ENCODE measurements at regions not wholly inside any gene's neighbourhood (a gene's known extent, or its start where the extent isn't known, plus 50 kb on each side); places are given as distances from the start of the nearest gene placed in this dataset.

DNA sequence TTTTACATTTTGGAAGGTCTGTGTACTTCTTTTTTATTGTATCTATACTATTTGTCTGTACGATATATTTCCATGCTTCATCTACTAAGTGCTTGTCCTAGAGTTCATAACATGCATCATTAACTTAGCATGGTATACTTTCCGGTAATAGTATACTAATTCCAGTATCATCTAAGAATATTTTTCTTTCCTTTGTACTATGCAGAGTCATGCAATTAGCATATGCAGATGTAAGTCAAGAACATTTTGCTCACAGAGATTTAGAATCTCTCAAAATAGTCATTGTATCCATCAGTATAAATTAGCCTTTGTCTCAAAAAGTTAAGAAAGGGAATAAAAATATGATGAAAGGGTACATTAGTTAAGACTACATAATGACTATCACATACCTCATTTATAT is 770.4 kb upstream of the GRAMD2B start:
- TF ChIP-seq, protein P1, sequence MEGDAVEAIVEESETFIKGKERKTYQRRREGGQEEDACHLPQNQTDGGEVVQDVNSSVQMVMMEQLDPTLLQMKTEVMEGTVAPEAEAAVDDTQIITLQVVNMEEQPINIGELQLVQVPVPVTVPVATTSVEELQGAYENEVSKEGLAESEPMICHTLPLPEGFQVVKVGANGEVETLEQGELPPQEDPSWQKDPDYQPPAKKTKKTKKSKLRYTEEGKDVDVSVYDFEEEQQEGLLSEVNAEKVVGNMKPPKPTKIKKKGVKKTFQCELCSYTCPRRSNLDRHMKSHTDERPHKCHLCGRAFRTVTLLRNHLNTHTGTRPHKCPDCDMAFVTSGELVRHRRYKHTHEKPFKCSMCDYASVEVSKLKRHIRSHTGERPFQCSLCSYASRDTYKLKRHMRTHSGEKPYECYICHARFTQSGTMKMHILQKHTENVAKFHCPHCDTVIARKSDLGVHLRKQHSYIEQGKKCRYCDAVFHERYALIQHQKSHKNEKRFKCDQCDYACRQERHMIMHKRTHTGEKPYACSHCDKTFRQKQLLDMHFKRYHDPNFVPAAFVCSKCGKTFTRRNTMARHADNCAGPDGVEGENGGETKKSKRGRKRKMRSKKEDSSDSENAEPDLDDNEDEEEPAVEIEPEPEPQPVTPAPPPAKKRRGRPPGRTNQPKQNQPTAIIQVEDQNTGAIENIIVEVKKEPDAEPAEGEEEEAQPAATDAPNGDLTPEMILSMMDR (IDR thresholded peaks at IDR 0.05; ENCODE audit: control insufficient read depth, extremely low read depth, insufficient read depth) = no peak
- DNase-seq (ENCODE audit: low read depth) = no peak
- no peak overlapping the region for H3K4me3 ChIP-seq (ENCODE audit: low read depth, low read length)

DNA sequence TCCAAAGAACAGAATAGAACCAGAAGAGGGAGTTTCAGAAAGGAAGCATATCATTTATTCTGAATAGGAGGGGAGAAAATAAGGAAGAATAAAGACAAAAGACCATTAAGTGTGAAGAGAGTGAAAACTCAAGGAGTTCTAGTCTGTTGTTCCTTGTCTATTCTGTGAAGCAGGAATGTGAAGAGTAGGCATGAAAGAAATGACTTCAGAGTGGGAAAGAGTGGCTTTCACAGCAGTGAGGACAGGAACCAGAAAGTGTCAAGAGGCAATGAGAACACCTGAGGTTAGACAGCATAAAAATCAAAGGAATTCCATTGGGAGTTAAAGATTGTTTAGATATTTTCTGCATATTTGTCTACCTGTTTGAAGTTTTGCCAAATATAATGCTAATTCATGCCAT is 768.8 kb upstream of the GRAMD2B start:
- TF ChIP-seq, protein P1 (IDR thresholded peaks at IDR 0.05; ENCODE audit: control insufficient read depth, extremely low read depth, insufficient read depth) = no peak
- H3K4me3 ChIP-seq (ENCODE audit: low read depth, low read length) = no peak overlapping the region
- DNase-seq (ENCODE audit: low read depth) = no peak

DNA sequence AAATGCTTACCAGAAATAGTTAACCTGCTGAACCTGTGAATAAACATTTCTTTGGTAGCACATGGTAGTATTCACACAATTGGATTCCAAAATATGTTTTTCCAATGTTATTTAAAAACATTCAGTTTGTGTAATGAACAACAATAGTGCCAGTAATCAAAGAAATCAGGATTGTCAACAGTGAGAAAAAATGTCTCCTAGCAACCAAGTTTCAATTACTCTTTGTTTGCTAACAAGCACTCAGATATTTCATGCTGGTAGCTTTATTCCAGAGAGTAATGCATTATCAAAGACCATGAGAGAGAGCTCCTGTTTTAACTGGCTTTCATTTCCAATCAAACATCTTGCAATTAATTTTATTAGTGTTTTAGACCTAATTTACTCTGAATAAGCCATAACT is 768.1 kb upstream of the GRAMD2B start:
- no peak overlapping the region for H3K4me3 ChIP-seq (ENCODE audit: low read depth, low read length)
- no peak for DNase-seq (ENCODE audit: low read depth)
- TF ChIP-seq, protein P1 (IDR thresholded peaks at IDR 0.05; ENCODE audit: control insufficient read depth, extremely low read depth, insufficient read depth) = no peak

DNA sequence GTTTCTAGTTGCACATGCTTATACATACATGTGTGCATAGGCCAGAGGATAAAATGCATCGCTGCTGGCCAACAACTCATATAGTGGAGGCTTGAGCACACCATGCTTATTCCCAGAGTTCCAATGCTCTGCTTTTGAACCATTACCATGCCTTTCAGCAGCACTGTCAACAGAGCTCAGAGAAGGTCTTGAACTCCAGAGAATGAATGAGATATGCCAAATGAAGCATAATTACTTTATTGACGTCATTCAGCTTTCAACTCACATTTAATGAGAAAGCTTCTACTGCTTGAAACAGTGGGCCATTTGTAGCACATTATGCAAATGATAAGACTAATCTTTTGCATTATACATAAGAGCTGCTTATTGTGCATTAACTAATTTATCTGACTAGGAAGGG is 765.3 kb upstream of the GRAMD2B start:
- no peak for DNase-seq (ENCODE audit: low read depth)

DNA sequence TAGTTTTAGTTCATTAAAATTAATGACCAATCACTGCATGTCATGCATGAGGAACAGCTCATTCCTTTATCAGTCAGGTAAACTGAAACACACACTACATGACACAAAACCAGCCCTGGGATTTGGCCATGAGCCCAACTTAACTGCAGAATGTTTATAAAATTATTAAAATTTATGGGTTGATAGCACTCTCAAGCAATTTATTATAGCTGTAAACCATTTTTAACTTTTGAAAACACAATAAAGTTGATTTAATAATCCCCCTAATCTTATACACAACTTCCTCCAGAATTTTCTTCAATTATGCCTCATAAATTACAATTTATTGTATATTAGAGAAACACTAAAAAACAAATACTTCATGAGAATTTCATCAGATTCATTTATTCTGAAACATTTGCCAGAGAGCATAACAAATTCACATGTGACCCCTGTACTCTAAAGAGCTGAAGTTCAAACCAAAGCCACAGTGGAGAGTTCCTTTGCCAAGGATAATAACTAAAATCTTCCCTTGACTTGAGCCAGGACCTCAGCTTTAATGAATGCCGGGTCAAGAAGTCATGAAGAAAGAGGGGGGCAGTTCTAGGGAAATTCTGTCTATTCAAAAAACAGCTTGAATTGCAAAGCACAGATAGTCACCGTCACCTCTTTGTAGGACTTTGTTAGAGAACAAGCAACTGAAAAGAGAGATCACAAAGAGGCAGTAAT is 763.7 kb upstream of the GRAMD2B start:
- no peak overlapping the region for H3K4me3 ChIP-seq (ENCODE audit: low read depth, low read length)
- TF ChIP-seq, protein P1 (IDR thresholded peaks at IDR 0.05; ENCODE audit: control insufficient read depth, extremely low read depth, insufficient read depth) = no peak
- DNase-seq (ENCODE audit: low read depth) = no peak

More for the DNA sequence above, 765.3 kb upstream of the GRAMD2B start:
- TF ChIP-seq, protein P1 (IDR thresholded peaks at IDR 0.05; ENCODE audit: control insufficient read depth, extremely low read depth, insufficient read depth) = no peak
- H3K4me3 ChIP-seq (ENCODE audit: low read depth, low read length) = no peak overlapping the region

DNA sequence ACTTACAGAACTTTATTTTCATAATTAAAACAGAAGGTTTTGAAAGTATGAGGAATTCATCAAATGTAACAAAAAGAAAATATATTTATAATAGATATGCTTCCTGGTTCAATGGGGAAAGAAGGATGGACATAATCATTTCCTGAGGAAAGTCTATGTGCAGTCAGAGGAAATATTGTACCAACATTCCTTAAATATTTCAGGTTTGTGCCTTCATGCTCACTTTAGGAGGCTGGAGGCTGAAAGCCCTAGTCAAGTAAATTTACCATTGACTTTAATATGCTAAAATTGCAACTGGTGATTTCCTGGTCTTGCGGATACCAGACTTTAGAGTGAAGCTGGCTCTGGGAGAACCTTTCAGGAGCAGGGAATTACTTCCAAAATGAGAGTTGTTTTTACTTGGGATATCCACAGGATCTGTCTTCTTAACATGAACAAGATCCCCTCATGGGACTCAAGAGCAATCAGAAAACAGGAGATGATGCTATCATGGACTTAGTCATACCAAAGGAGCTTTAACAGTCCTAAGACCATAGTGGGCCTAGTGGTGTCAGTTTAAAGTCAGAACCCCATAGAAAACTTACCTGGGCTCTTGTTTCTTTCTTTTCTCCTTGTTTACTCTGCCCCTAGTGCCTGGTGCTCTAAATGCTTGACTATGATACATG is 762.8 kb upstream of the GRAMD2B start:
- TF ChIP-seq, protein P1 (IDR thresholded peaks at IDR 0.05; ENCODE audit: control insufficient read depth, extremely low read depth, insufficient read depth) = no peak
- no peak for DNase-seq (ENCODE audit: low read depth)
- no peak overlapping the region for H3K4me3 ChIP-seq (ENCODE audit: low read depth, low read length)

Measured in LNCaP clone FGC (cell line).